ENCODE measurements at regions not wholly inside any gene's neighbourhood (a gene's known extent, or its start where the extent isn't known, plus 50 kb on each side); places are given as distances from the start of the nearest gene placed in this dataset.
"Not testable (repeated sequence)": the region's sequence is repeated elsewhere in the genome, so short reads cannot be mapped to it uniquely, and the experiment has no call there.

DNA sequence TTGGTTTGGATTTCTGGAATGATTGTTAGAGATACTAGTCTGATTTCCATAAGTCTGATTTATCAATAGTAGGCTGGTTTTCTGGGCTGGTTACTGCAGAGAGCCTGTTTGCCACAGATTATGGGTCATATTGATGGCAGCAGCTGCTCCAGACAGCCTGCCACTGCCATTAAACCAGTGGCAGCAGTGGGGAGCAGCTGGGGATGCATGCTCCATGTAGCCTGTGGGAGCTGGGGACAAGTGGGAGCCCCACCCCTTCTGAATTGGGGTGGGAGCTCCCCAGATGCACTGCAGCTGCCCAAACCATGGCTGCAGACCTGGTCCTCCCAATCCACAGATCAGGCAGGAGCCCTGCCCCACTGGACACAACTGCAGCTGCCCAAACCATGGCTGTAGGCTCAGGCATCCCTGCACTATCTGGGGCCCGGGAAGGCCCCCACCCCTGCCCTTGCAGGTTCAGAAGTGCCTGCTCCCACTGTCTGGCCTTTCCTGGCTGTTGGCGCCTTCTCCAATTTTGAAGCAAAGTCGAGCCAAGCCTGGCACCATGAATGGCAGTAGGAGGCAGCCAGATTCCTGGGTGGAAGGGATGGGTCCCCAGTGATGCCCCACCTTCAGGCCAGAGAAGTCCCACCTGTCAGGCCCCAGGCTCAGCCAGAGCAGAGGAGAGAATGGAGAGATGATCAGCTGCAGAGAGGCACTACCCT lies 402.9 kb upstream of the TYRP1 start:
- Histone ChIP-seq H3K27me3 (ENCODE audit: insufficient read depth, insufficient read length) (no peaks in the 10 kb centered on the region), H3K4me1 (ENCODE audit: insufficient read depth, insufficient read length) (no peaks in the 10 kb centered on the region), H3K9ac (ENCODE audit: insufficient read length, low read depth) (no peak overlapping the region), H3K9me3 (ENCODE audit: insufficient read depth, low read length) (0 out of 2 replicates have a peak, but pooled peaks cover 5% of the 10 kb centered on the region), H3K4me3 (ENCODE audit: insufficient read length, low read depth) (no peak overlapping the region), H3K36me3 (ENCODE audit: insufficient read depth, insufficient read length, low read length) (no peaks in the 10 kb centered on the region)
- TF ChIP-seq YY1 (IDR thresholded peaks at IDR 0.05; ENCODE audit: insufficient read depth, insufficient read length) (no peak), ZNF274 (IDR thresholded peaks at IDR 0.05; ENCODE audit: low read depth, low read length) (no peak), SUZ12 (IDR thresholded peaks at IDR 0.05; ENCODE audit: extremely low read depth, insufficient read depth, insufficient read length) (no peak)
- DNase-seq (ENCODE audit: low read depth, low spot score): no peak

GRCh38 chr9:12305211-12305610 lies 388.0 kb upstream of the TYRP1 start:
- H3K4me3 ChIP-seq (ENCODE audit: insufficient read length, low read depth): no peak overlapping the region
- no peaks in the 10 kb centered on the region for H3K36me3 ChIP-seq (ENCODE audit: insufficient read depth, insufficient read length, low read length)
- TF ChIP-seq YY1 (IDR thresholded peaks at IDR 0.05; ENCODE audit: insufficient read depth, insufficient read length) (no peak), SUZ12 (IDR thresholded peaks at IDR 0.05; ENCODE audit: extremely low read depth, insufficient read depth, insufficient read length) (no peak), ZNF274 (IDR thresholded peaks at IDR 0.05; ENCODE audit: low read depth, low read length) (no peak)
- H3K27me3 ChIP-seq (ENCODE audit: insufficient read depth, insufficient read length): no peaks in the 10 kb centered on the region
- no peak overlapping the region for H3K9ac ChIP-seq (ENCODE audit: insufficient read length, low read depth)
- DNase-seq (ENCODE audit: low read depth, low spot score): no peak
- H3K4me1 ChIP-seq (ENCODE audit: insufficient read depth, insufficient read length): no peaks in the 10 kb centered on the region
- H3K9me3 ChIP-seq (ENCODE audit: insufficient read depth, low read length): no peaks in the 10 kb centered on the region

GRCh38 chr9:12314589-12314988 lies 378.6 kb upstream of the TYRP1 start:
- H3K9me3 ChIP-seq (ENCODE audit: insufficient read depth, low read length): no peaks in the 10 kb centered on the region
- H3K9ac ChIP-seq (ENCODE audit: insufficient read length, low read depth): no peak overlapping the region
- no peak overlapping the region for H3K4me3 ChIP-seq (ENCODE audit: insufficient read length, low read depth)
- no peaks in the 10 kb centered on the region for H3K36me3 ChIP-seq (ENCODE audit: insufficient read depth, insufficient read length, low read length)
- DNase-seq (ENCODE audit: low read depth, low spot score): no peak
- no peak for TF ChIP-seq SUZ12 (IDR thresholded peaks at IDR 0.05; ENCODE audit: extremely low read depth, insufficient read depth, insufficient read length)
- no peak for TF ChIP-seq ZNF274 (IDR thresholded peaks at IDR 0.05; ENCODE audit: low read depth, low read length)
- no peak for TF ChIP-seq YY1 (IDR thresholded peaks at IDR 0.05; ENCODE audit: insufficient read depth, insufficient read length)
- H3K4me1 ChIP-seq (ENCODE audit: insufficient read depth, insufficient read length): no peaks in the 10 kb centered on the region
- H3K27me3 ChIP-seq (ENCODE audit: insufficient read depth, insufficient read length): no peaks in the 10 kb centered on the region

GRCh38 chr9:12318732-12319685 lies 374.2 kb upstream of the TYRP1 start:
- Histone ChIP-seq H3K27me3 (ENCODE audit: insufficient read depth, insufficient read length) (no peaks in the 10 kb centered on the region), H3K36me3 (ENCODE audit: insufficient read depth, insufficient read length, low read length) (no peaks in the 10 kb centered on the region), H3K4me3 (ENCODE audit: insufficient read length, low read depth) (no peak overlapping the region), H3K9ac (ENCODE audit: insufficient read length, low read depth) (no peak overlapping the region), H3K4me1 (ENCODE audit: insufficient read depth, insufficient read length) (no peaks in the 10 kb centered on the region), H3K9me3 (ENCODE audit: insufficient read depth, low read length) (no peaks in the 10 kb centered on the region)
- no peak for DNase-seq (ENCODE audit: low read depth, low spot score)
- TF ChIP-seq ZNF274 (IDR thresholded peaks at IDR 0.05; ENCODE audit: low read depth, low read length) (no peak), YY1 (IDR thresholded peaks at IDR 0.05; ENCODE audit: insufficient read depth, insufficient read length) (no peak), SUZ12 (IDR thresholded peaks at IDR 0.05; ENCODE audit: extremely low read depth, insufficient read depth, insufficient read length) (no peak)

- TF ChIP-seq SUZ12 (IDR thresholded peaks at IDR 0.05; ENCODE audit: extremely low read depth, insufficient read depth, insufficient read length): no peak
- TF ChIP-seq ZNF274 (IDR thresholded peaks at IDR 0.05; ENCODE audit: low read depth, low read length): no peak
- Histone ChIP-seq H3K9me3 (ENCODE audit: insufficient read depth, low read length) (no peaks in the 10 kb centered on the region; the same call in 1 of the 2 replicates), H3K4me3 (ENCODE audit: insufficient read length, low read depth) (no peak overlapping the region), H3K36me3 (ENCODE audit: insufficient read depth, insufficient read length, low read length) (no peaks in the 10 kb centered on the region), H3K27me3 (ENCODE audit: insufficient read depth, insufficient read length) (no peaks in the 10 kb centered on the region), H3K4me1 (ENCODE audit: insufficient read depth, insufficient read length) (no peaks in the 10 kb centered on the region), H3K9ac (ENCODE audit: insufficient read length, low read depth) (no peak overlapping the region)
- no peak for DNase-seq (ENCODE audit: low read depth, low spot score)
Measured at GRCh38 chr9:12329623-12329985, 363.6 kb upstream of the TYRP1 start.

- H3K36me3 ChIP-seq (ENCODE audit: insufficient read depth, insufficient read length, low read length); H3K4me1 ChIP-seq (ENCODE audit: insufficient read depth, insufficient read length); H3K4me3 ChIP-seq (ENCODE audit: insufficient read length, low read depth); H3K9ac ChIP-seq (ENCODE audit: insufficient read length, low read depth); H3K9me3 ChIP-seq (ENCODE audit: insufficient read depth, low read length); DNase-seq (ENCODE audit: low read depth, low spot score); H3K27me3 ChIP-seq (ENCODE audit: insufficient read depth, insufficient read length): not testable (repeated sequence)
Measured at GRCh38 chr9:12333966-12334365, 359.2 kb upstream of the TYRP1 start.

DNA sequence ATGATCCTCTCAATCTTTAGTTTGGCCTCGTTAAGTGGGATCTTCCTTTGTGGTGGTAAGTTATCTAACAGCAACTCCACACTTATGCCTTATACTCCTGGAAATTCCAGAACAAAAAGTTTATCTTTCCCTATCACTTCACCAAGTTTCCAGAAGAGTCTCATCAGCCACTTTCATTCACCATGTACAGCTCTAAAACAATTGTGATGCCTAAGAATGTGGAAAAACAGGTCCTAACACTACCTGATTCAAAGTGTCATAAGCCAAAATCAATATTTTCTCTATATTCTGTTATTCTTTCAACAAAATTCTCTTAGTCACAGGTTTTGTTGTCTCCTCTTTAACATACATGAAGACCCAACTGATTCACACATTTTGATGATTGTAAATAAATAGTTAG lies 342.4 kb upstream of the TYRP1 start:
- TF ChIP-seq YY1 (IDR thresholded peaks at IDR 0.05; ENCODE audit: insufficient read depth, insufficient read length) (no peak), SUZ12 (IDR thresholded peaks at IDR 0.05; ENCODE audit: extremely low read depth, insufficient read depth, insufficient read length) (no peak), ZNF274 (IDR thresholded peaks at IDR 0.05; ENCODE audit: low read depth, low read length) (no peak)
- no peaks in the 10 kb centered on the region for H3K4me1 ChIP-seq (ENCODE audit: insufficient read depth, insufficient read length)
- DNase-seq (ENCODE audit: low read depth, low spot score): no peak
- H3K9me3 ChIP-seq (ENCODE audit: insufficient read depth, low read length): no peaks in the 10 kb centered on the region
- no peaks in the 10 kb centered on the region for H3K36me3 ChIP-seq (ENCODE audit: insufficient read depth, insufficient read length, low read length)
- no peak overlapping the region for H3K4me3 ChIP-seq (ENCODE audit: insufficient read length, low read depth)
- no peaks in the 10 kb centered on the region for H3K27me3 ChIP-seq (ENCODE audit: insufficient read depth, insufficient read length)
- H3K9ac ChIP-seq (ENCODE audit: insufficient read length, low read depth): no peak overlapping the region
